K562 (cell line): ENCODE measurements at regions not wholly inside any gene's neighbourhood (a gene's known extent, or its start where the extent isn't known, plus 50 kb on each side); places are given as distances from the start of the nearest gene placed in this dataset.

Experiments
- ATAC-seq: fragments of 200-7000 bp; cut with Tn5 transposase; 3 replicates; pipeline ENCODE4 v1.9.1; 2020; ENCODE audit warnings: moderate library complexity
- BruUV-seq: library from RNA; stranded (reverse); fragments of 400-500 nt; replicated peaks from 2 replicates; lab custom pipeline; 2021; lab: Mats Ljungman, UMichigan
- CTCF ChIA-PET: fragments of 300-600 bp; formaldehyde crosslinking; extraction: SDS; loops from one replicate; lab custom pipeline; 2021; ENCODE audit warnings: low intra/inter-chr PET ratio; lab: Yijun Ruan, JAX
- POLR2A ChIA-PET: fragments of 300-600, 350-650 bp; sonication (Branson Sonifier 250); formaldehyde crosslinking; extraction: SDS; loops from one replicate; lab custom pipeline; 2021; ENCODE audit warnings: antibody characterized with exemption, inconsistent platforms; lab: Yijun Ruan, JAX
- DNase-seq, 4 experiments: peaks; one replicate each; pipeline versions ENCODE4 v3.0.0 to v3.0.0-alpha.2; 2011 to 2018; ENCODE audit warnings: low spot score in 3 of 4, mixed read lengths in 3 of 4; ENCODE audit errors: extremely low read depth in 1 of 4
- FAIRE-seq: peaks from 2 replicates; lab custom pipeline; 2011; peaks lifted over from hg19 to GRCh38; lab: Jason Lieb, UNC
- H2AFZ ChIP-seq: 2 replicates; pipeline ENCODE4 v1.6.0; 2011; ENCODE audit warnings: low read depth, low read length, control low read depth, inconsistent platforms
- H3K27ac ChIP-seq: fragments of 200-600 bp; 3 replicates; pipeline ENCODE4 v1.8.0; 2011; ENCODE audit warnings: low read depth, mild to moderate bottlenecking, control low read depth, inconsistent platforms, low read length, moderate library complexity, mixed read lengths; ENCODE audit errors: extremely low read depth
- H3K27me3 ChIP-seq, 2 experiments: fragments of 300-600 bp in 1 of 2; 2 replicates in 1 of 2; 3 replicates in 1 of 2; pipeline versions ENCODE4 v1.6.0 to v1.8.0; 2011; ENCODE audit warnings: inconsistent platforms in 2 of 2, low read length in 2 of 2, mild to moderate bottlenecking in 1 of 2, mixed read lengths in 1 of 2, moderate library complexity in 1 of 2; ENCODE audit not compliant: control insufficient read depth in 2 of 2, insufficient read depth in 2 of 2
- H3K36me3 ChIP-seq: fragments of 300-600 bp; 3 replicates; pipeline ENCODE4 v1.8.0; 2011; ENCODE audit warnings: mild to moderate bottlenecking, low read length, inconsistent platforms; ENCODE audit not compliant: control insufficient read depth, insufficient read depth
- H3K4me1 ChIP-seq, 2 experiments: fragments of 200-600 bp in 1 of 2; replicated peaks in 1 of 2; 2 replicates in 1 of 2; 3 replicates in 1 of 2; pipeline versions ENCODE4 v1.5.1 to v1.8.0; 2011; ENCODE audit warnings: inconsistent platforms in 2 of 2, low read length in 2 of 2, mild to moderate bottlenecking in 1 of 2, mixed read lengths in 1 of 2, moderate library complexity in 1 of 2; ENCODE audit not compliant: control insufficient read depth in 2 of 2, insufficient read depth in 2 of 2
- H3K4me2 ChIP-seq: 2 replicates; pipeline ENCODE4 v1.6.1; 2011; ENCODE audit warnings: low read length, control low read depth, inconsistent platforms, mixed read lengths; ENCODE audit not compliant: insufficient read depth
- H3K4me3 ChIP-seq: fragments of 200-600 bp; sonication (generic), shearing (Covaris generic); 2 replicates; pipeline ENCODE4 v1.5.1; 2016; ENCODE audit warnings: control low read depth, inconsistent platforms
- H3K79me2 ChIP-seq: fragments of 200-600 bp; 3 replicates; pipeline ENCODE4 v1.8.0; 2011; ENCODE audit warnings: low read length, inconsistent platforms; ENCODE audit not compliant: control insufficient read depth, insufficient read depth
- H3K9ac ChIP-seq, 2 experiments: 2 replicates each; pipeline versions ENCODE4 v1.6.0 to v1.6.1; 2011; ENCODE audit warnings: low read depth in 2 of 2, low read length in 2 of 2, control low read depth in 1 of 2, inconsistent platforms in 1 of 2, mild to moderate bottlenecking in 1 of 2, mixed read lengths in 1 of 2; ENCODE audit not compliant: insufficient read depth in 1 of 2
- H3K9me1 ChIP-seq: one replicate; pipeline ENCODE4 v1.6.0; 2011; ENCODE audit warnings: inconsistent platforms, mild to moderate bottlenecking, low read length, moderate library complexity; ENCODE audit not compliant: control insufficient read depth, insufficient read depth
- H3K9me3 ChIP-seq: replicated peaks from 2 replicates; pipeline ENCODE4 v1.5.1; 2011; ENCODE audit warnings: low read depth, low read length, inconsistent platforms; ENCODE audit not compliant: control insufficient read depth, insufficient read depth
- H4K20me1 ChIP-seq: replicated peaks from 2 replicates; pipeline ENCODE4 v1.6.1; 2011; ENCODE audit warnings: low read length, inconsistent platforms, mixed read lengths; ENCODE audit not compliant: control insufficient read depth, insufficient read depth
- GATAD2B ChIP-seq: fragments of 450-650 bp; IDR thresholded peaks from 2 replicates; pipeline ENCODE4 v1.6.1; 2017; ENCODE audit warnings: mild to moderate bottlenecking, borderline replicate concordance
- MTA1 ChIP-seq: fragments of 450-650 bp; IDR thresholded peaks from 2 replicates; pipeline ENCODE4 v1.6.1; 2017; ENCODE audit warnings: borderline replicate concordance
- WGBS: fragments of 100-300 bp; shearing (Covaris generic); methylation state at CpG from one replicate; pipeline ENCODE4 v1.1.6; 2016; ENCODE audit warnings: low coverage, mixed read lengths; ENCODE audit not compliant: insufficient coverage; ENCODE audit errors: missing lambda C conversion rate; 5-methylcytosine and 5-hydroxymethylcytosine counted together
- in situ Hi-C: fragments of 300-500 bp; cut with MboI; formaldehyde crosslinking; loops from 4 replicates; pipeline ENCODE4 v1.15.0; 2018; ENCODE audit warnings: inconsistent platforms, mixed read lengths
- intact Hi-C: fragments of 100-400 bp; cut with micrococcal nuclease; formaldehyde crosslinking; loops from 2 replicates; pipeline ENCODE4 v1.14.2; 2022

- intact Hi-C loops = no loop called here
- no TSS peak for BruUV-seq
Measured at GRCh38 chr11:121907379-121907778, 208.6 kb downstream of the BLID start.

GRCh38 chr11:121904148-121904547 lies 211.9 kb downstream of the BLID start:
- WGBS = 7% methylated on average over 4 of the region's 6 CpGs
- Histone ChIP-seq H3K79me2 (no peaks in the 10 kb centered on the region), H3K9me1 (no peaks in the 10 kb centered on the region), H2AFZ (no peak overlapping the region), H3K27ac (no peak overlapping the region), H3K4me3 (no peak overlapping the region), H3K36me3 (no peaks in the 10 kb centered on the region), H3K9ac (no peak overlapping the region), H3K4me1 (no peaks in the 10 kb centered on the region), H3K4me2 (no peak overlapping the region), H3K9me3 (0 out of 2 replicates have a peak, but pooled peaks cover 2% of the 10 kb centered on the region), H3K27me3 (no peaks in the 10 kb centered on the region), H4K20me1 (no peaks in the 10 kb centered on the region)
- no peak for TF ChIP-seq GATAD2B
- in situ Hi-C loops (no loop called here), intact Hi-C loops (no loop called here)
- FAIRE-seq (no peak), DNase-seq (no peak), ATAC-seq (no peak)
- ChIA-PET POLR2A (no interaction called here), CTCF (no interaction called here)
- no TSS peak for BruUV-seq

More at GRCh38 chr11:121907379-121907778, 208.6 kb downstream of the BLID start:
- CTCF ChIA-PET = no interaction called here
- Histone ChIP-seq H3K79me2 (no peaks in the 10 kb centered on the region), H3K4me3 (no peak overlapping the region)
- TF ChIP-seq MTA1 = no peak
- TF ChIP-seq, all 486 proteins: peak for 0
- H3K36me3 ChIP-seq = no peaks in the 10 kb centered on the region
- H3K9ac ChIP-seq = no peak overlapping the region
- no peak overlapping the region for H3K4me2 ChIP-seq
- no peak overlapping the region for H3K27ac ChIP-seq
- DNase-seq (no peak), FAIRE-seq (no peak), ATAC-seq (no peak)
- POLR2A ChIA-PET = no interaction called here
- H3K9me1 ChIP-seq = no peaks in the 10 kb centered on the region
- H4K20me1 ChIP-seq = no peaks in the 10 kb centered on the region
- no peaks in the 10 kb centered on the region for H3K4me1 ChIP-seq
- 11% methylated on average over 2 of the region's 2 CpGs for WGBS
- in situ Hi-C loops = no loop called here
- no peaks in the 10 kb centered on the region for H3K27me3 ChIP-seq
- H3K9me3 ChIP-seq = no peaks in the 10 kb centered on the region
- no peak overlapping the region for H2AFZ ChIP-seq
